ENCODE measurements at regions not wholly inside any gene's neighbourhood (a gene's known extent, or its start where the extent isn't known, plus 50 kb on each side); places are given as distances from the start of the nearest gene placed in this dataset.

DNA sequence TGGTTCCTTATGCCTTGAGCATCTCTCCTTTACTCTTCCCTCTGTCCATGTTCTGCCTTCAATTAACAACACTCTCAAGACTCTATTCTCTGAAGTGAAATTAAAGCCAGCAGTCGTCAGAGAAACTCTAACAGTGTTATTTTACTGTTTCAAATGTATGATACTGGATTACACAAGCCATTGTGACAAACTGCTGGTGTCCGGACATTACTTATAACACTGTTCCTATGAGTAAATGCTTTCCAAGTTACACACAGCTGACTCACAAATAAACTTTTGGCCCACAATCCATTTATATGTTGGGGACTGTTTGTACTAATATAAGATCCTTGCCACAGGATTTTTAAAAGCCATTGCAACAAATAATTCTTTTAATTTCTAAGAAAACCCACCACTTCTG is 63.2 kb upstream of the GHR start:
- H3K27ac Mint-ChIP-seq, result no peak overlapping the region
- no peaks in the 10 kb centered on the region for H3K4me1 Mint-ChIP-seq
- no peaks in the 10 kb centered on the region for H3K27me3 Mint-ChIP-seq

DNA sequence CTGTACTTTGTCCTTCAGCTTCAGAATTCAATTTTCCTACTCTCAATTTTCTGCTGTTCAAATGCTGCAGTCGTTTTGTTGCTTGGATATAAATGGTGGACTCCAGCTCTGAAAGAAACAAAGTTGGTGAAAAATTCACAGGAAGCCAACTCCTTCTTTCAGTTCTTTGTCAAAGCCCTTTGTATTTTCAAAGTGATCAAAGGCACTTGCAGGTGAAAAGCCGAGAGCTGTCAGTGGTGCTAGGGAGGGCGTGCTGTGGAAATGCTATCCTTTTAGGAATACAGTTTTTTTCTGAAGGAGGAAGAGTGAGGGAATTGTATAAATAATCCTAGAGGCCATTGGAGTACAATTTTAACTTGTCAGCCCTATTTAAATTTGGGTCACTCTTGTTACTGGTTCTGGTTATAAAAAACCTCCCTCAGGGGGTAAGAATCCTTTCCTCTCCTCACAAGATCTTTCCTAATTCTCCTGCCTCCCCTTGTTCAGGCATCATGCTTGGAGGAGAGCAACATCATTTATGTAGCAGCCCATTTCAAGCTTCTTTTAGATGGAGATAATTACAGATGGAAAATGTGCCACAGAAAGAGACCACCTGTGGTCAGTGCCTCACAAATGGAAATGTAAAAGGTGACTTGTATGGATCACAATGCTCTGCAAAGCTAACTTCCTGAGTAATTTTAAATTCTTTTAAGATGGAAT is 62.5 kb upstream of the GHR start:
- DNase-seq (no peak), ATAC-seq (no peak)
- H3K36me3 Mint-ChIP-seq, result no peaks in the 10 kb centered on the region
- no peaks in the 10 kb centered on the region for H3K9me3 Mint-ChIP-seq (ENCODE audit: low read depth)
- H3K27me3 Mint-ChIP-seq, result no peaks in the 10 kb centered on the region
- no peaks in the 10 kb centered on the region for H3K4me1 Mint-ChIP-seq
- H3K27ac Mint-ChIP-seq, result no peak overlapping the region
- CTCF ChIA-PET, result no interaction called here
- no peak overlapping the region for H3K4me3 Mint-ChIP-seq

More for the DNA sequence above, 63.2 kb upstream of the GHR start:
- H3K4me3 Mint-ChIP-seq, result no peak overlapping the region
- ATAC-seq (no peak), DNase-seq (no peak)
- no peaks in the 10 kb centered on the region for H3K36me3 Mint-ChIP-seq
- CTCF ChIA-PET, result no interaction called here
- no peaks in the 10 kb centered on the region for H3K9me3 Mint-ChIP-seq (ENCODE audit: low read depth)

DNA sequence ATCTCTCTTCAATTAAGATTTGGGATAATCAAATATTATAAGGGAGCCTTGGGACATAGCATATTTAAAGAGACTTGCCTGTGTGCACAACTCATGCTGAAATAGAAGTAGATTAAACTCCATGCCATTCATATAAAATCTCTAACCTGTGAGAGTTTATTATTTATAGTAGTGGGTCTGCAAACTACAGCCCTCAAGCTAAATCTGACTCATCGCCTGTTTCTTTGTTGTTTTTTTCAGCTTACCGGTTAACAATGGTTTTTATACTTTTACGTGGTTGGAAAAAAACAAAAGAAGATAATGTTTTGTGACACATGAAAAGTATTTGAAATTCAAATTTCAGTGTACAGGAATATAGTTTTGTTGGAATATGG is 61.9 kb upstream of the GHR start:
- Mint-ChIP-seq H3K4me3 (no peak overlapping the region), H3K36me3 (no peaks in the 10 kb centered on the region), H3K9me3 (ENCODE audit: low read depth) (no peaks in the 10 kb centered on the region), H3K27me3 (no peaks in the 10 kb centered on the region), H3K27ac (no peak overlapping the region), H3K4me1 (no peaks in the 10 kb centered on the region)
- CTCF ChIA-PET, result no interaction called here
- DNase-seq (no peak), ATAC-seq (no peak)

DNA sequence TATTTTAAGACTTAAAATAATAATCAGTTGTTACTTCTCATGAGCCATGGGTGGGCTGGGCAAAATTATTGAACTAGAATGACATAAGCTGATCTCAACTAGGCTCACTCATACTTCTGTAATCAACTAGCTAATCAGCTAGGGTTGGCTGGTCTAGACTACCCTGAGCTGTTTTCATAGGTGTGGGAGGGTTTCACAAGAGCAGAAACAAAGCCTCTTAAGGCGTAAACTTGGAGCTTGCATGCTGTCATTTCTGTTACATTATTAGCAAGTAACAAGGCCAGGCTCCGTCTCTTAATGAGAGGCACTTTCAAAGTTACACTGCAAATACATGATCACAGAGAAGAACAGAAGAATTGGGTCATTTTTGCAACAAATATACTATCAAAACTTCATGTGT is 57.2 kb upstream of the GHR start:
- ATAC-seq, result no peak
- Mint-ChIP-seq H3K27ac (no peak overlapping the region), H3K36me3 (no peaks in the 10 kb centered on the region), H3K4me3 (no peak overlapping the region), H3K27me3 (no peaks in the 10 kb centered on the region), H3K9me3 (ENCODE audit: low read depth) (no peaks in the 10 kb centered on the region), H3K4me1 (no peaks in the 10 kb centered on the region)
- CTCF ChIA-PET, result no interaction called here
- no peak for DNase-seq
